Stimulated activated CD4-positive, alpha-beta T cell treated with anti-CD3 and anti-CD28 coated beads, Interleukin-4, amount 100 ng/mL, for 4 hours (primary cell): ENCODE measurements at regions not wholly inside any gene's neighbourhood (a gene's known extent, or its start where the extent isn't known, plus 50 kb on each side); places are given as distances from the start of the nearest gene placed in this dataset.
"Not testable (repeated sequence)": the region's sequence is repeated elsewhere in the genome, so short reads cannot be mapped to it uniquely, and the experiment has no call there.

Experiments
- DNase-seq, 2 experiments: peaks; one replicate each; pipeline ENCODE4 v3.0.0-alpha.2; 2020

GRCh38 chr5:103706939-103707682, 144.5 kb upstream of the NUDT12 start:
- DNase-seq: no peak

- DNase-seq: no peak
Observed at GRCh38 chr5:103703617-103704016, 141.0 kb upstream of the NUDT12 start.

- no peak for DNase-seq
Observed at GRCh38 chr5:103693517-103693916, 130.9 kb upstream of the NUDT12 start.

GRCh38 chr5:103690676-103691075, 128.1 kb upstream of the NUDT12 start:
- DNase-seq: no peak

- DNase-seq: no peak
Observed at GRCh38 chr5:103679873-103680272, 117.3 kb upstream of the NUDT12 start.

- not testable (repeated sequence) for DNase-seq
Observed at GRCh38 chr5:103676198-103676597, 113.6 kb upstream of the NUDT12 start.

GRCh38 chr5:103674739-103675138, 112.2 kb upstream of the NUDT12 start:
- no peak for DNase-seq

- no peak for DNase-seq
Observed at GRCh38 chr5:103674251-103674650, 111.7 kb upstream of the NUDT12 start.

- DNase-seq: no peak
Observed at GRCh38 chr5:103669615-103670014, 107.0 kb upstream of the NUDT12 start.

GRCh38 chr5:103668281-103668680, 105.7 kb upstream of the NUDT12 start:
- DNase-seq: no peak

GRCh38 chr5:103667068-103667467, 104.5 kb upstream of the NUDT12 start:
- DNase-seq: no peak

GRCh38 chr5:103657301-103657700, 94.7 kb upstream of the NUDT12 start:
- no peak for DNase-seq

- DNase-seq: no peak
Observed at GRCh38 chr5:103648086-103648485, 85.5 kb upstream of the NUDT12 start.

- DNase-seq: no peak
Observed at GRCh38 chr5:103646698-103647614, 84.4 kb upstream of the NUDT12 start.

- no peak for DNase-seq
Observed at GRCh38 chr5:103645816-103646215, 83.2 kb upstream of the NUDT12 start.

- DNase-seq: no peak
Observed at GRCh38 chr5:103638979-103639378, 76.4 kb upstream of the NUDT12 start.

GRCh38 chr5:103624675-103625074, 62.1 kb upstream of the NUDT12 start:
- no peak for DNase-seq

GRCh38 chr5:103624035-103624480, 61.5 kb upstream of the NUDT12 start:
- DNase-seq: no peak

GRCh38 chr5:103623425-103623824, 60.8 kb upstream of the NUDT12 start:
- DNase-seq: no peak

- DNase-seq: no peak
Observed at GRCh38 chr5:103621548-103621930, 59.0 kb upstream of the NUDT12 start.

- DNase-seq: no peak
Observed at GRCh38 chr5:103620851-103621547, 58.4 kb upstream of the NUDT12 start.

GRCh38 chr5:103617913-103618312, 55.3 kb upstream of the NUDT12 start:
- DNase-seq: no peak

GRCh38 chr5:103617090-103617489, 54.5 kb upstream of the NUDT12 start:
- no peak for DNase-seq
